ENCODE measurements at regions not wholly inside any gene's neighbourhood (a gene's known extent, or its start where the extent isn't known, plus 50 kb on each side); places are given as distances from the start of the nearest gene placed in this dataset.

GRCh38 chr3:181133832-181134231 lies 144.3 kb upstream of the DNAJC19 start:
- ChIA-PET CTCF (no interaction called here), POLR2A (no interaction called here)
- Mint-ChIP-seq H3K4me3 (ENCODE audit: unreplicated experiment) (no peak overlapping the region), H3K27me3 (ENCODE audit: insufficient read depth, unreplicated experiment) (no peaks in the 10 kb centered on the region), H3K36me3 (ENCODE audit: insufficient read depth, unreplicated experiment) (no peaks in the 10 kb centered on the region), H3K27ac (ENCODE audit: unreplicated experiment) (no peak overlapping the region), H3K4me1 (ENCODE audit: low read depth, unreplicated experiment) (no peaks in the 10 kb centered on the region), H3K9me3 (ENCODE audit: unreplicated experiment) (no peaks in the 10 kb centered on the region)
- Histone ChIP-seq H3K4me3 (ENCODE audit: low read depth, low read length) (no peak overlapping the region), H3K36me3 (ENCODE audit: control insufficient read depth, insufficient read depth, low read length) (no peaks in the 10 kb centered on the region), H3K4me1 (no peaks in the 10 kb centered on the region), H3K27me3 (replicated peaks; ENCODE audit: control insufficient read depth, insufficient read depth, low read length) (no peaks in the 10 kb centered on the region), H3K9me3 (no peaks in the 10 kb centered on the region)
- DNase-seq = no peak
- intact Hi-C loops (cut with micrococcal nuclease; ENCODE audit: unreplicated experiment) = no loop called here
- TF ChIP-seq CTCF (IDR thresholded peaks at IDR 0.05; ENCODE audit: insufficient read depth in 1 of 2, low read depth in 1 of 2, low read length in 1 of 2, severe bottlenecking in 1 of 2, unreplicated experiment in 1 of 2) = no peak
- BruUV-seq (replicated peaks) = no TSS peak

- BruUV-seq (replicated peaks) = no TSS peak
- H3K4me1 Mint-ChIP-seq (ENCODE audit: low read depth, unreplicated experiment) = no peaks in the 10 kb centered on the region
- peaks cover 10% of the 10 kb centered on the region for H3K9me3 Mint-ChIP-seq (ENCODE audit: unreplicated experiment)
- no peak for TF ChIP-seq CTCF (IDR thresholded peaks at IDR 0.05; ENCODE audit: insufficient read depth in 1 of 2, low read depth in 1 of 2, low read length in 1 of 2, severe bottlenecking in 1 of 2, unreplicated experiment in 1 of 2)
- no peaks in the 10 kb centered on the region for H3K9me3 ChIP-seq
- no peaks in the 10 kb centered on the region for H3K4me1 ChIP-seq
- H3K4me3 Mint-ChIP-seq (ENCODE audit: unreplicated experiment) = no peak overlapping the region
- H3K27ac Mint-ChIP-seq (ENCODE audit: unreplicated experiment) = no peak overlapping the region
- H3K4me3 ChIP-seq (ENCODE audit: low read depth, low read length) = no peak overlapping the region
- intact Hi-C loops (cut with micrococcal nuclease; ENCODE audit: unreplicated experiment) = no loop called here
- DNase-seq = no peak
- no peaks in the 10 kb centered on the region for H3K27me3 Mint-ChIP-seq (ENCODE audit: insufficient read depth, unreplicated experiment)
- H3K36me3 Mint-ChIP-seq (ENCODE audit: insufficient read depth, unreplicated experiment) = no peaks in the 10 kb centered on the region
- no peaks in the 10 kb centered on the region for H3K27me3 ChIP-seq (replicated peaks; ENCODE audit: control insufficient read depth, insufficient read depth, low read length)
- ChIA-PET POLR2A (no interaction called here), CTCF (no interaction called here)
- no peaks in the 10 kb centered on the region for H3K36me3 ChIP-seq (ENCODE audit: control insufficient read depth, insufficient read depth, low read length)
Measured at GRCh38 chr3:181105646-181106045, 116.1 kb upstream of the DNAJC19 start.

GRCh38 chr3:181103605-181104004 lies 114.1 kb upstream of the DNAJC19 start:
- Mint-ChIP-seq H3K4me3 (ENCODE audit: unreplicated experiment) (no peak overlapping the region), H3K9me3 (ENCODE audit: unreplicated experiment) (peaks cover 10% of the 10 kb centered on the region), H3K36me3 (ENCODE audit: insufficient read depth, unreplicated experiment) (no peaks in the 10 kb centered on the region), H3K27me3 (ENCODE audit: insufficient read depth, unreplicated experiment) (no peaks in the 10 kb centered on the region), H3K27ac (ENCODE audit: unreplicated experiment) (no peak overlapping the region), H3K4me1 (ENCODE audit: low read depth, unreplicated experiment) (no peaks in the 10 kb centered on the region)
- no TSS peak for BruUV-seq (replicated peaks)
- Histone ChIP-seq H3K27me3 (replicated peaks; ENCODE audit: control insufficient read depth, insufficient read depth, low read length) (no peaks in the 10 kb centered on the region), H3K4me3 (ENCODE audit: low read depth, low read length) (no peak overlapping the region), H3K9me3 (no peaks in the 10 kb centered on the region), H3K4me1 (no peaks in the 10 kb centered on the region), H3K36me3 (ENCODE audit: control insufficient read depth, insufficient read depth, low read length) (no peaks in the 10 kb centered on the region)
- ChIA-PET POLR2A (no interaction called here), CTCF (no interaction called here)
- no peak for TF ChIP-seq CTCF (IDR thresholded peaks at IDR 0.05; ENCODE audit: insufficient read depth in 1 of 2, low read depth in 1 of 2, low read length in 1 of 2, severe bottlenecking in 1 of 2, unreplicated experiment in 1 of 2)
- intact Hi-C loops (cut with micrococcal nuclease; ENCODE audit: unreplicated experiment) = loop anchor here (2.0 kb wide), 1 partner anchor 73 kb away; no protein-coding TSS in a partner anchor
- peak in 1 of 2 experiments; percentile 22 for DNase-seq

All from Caco-2 (cell line).